Neutrophil (primary cell): ENCODE measurements at regions not wholly inside any gene's neighbourhood (a gene's known extent, or its start where the extent isn't known, plus 50 kb on each side); places are given as distances from the start of the nearest gene placed in this dataset.

Source experiments
- H3K27ac ChIP-seq: fragments of 200-600 bp; sonication (generic); 2 replicates; pipeline ENCODE4 v1.5.1; 2016; ENCODE audit warnings: mild to moderate bottlenecking, moderate library complexity
- H3K27me3 ChIP-seq: fragments of 200-600 bp; sonication (generic); 2 replicates; pipeline ENCODE4 v1.6.0; 2016; ENCODE audit warnings: mild to moderate bottlenecking
- H3K36me3 ChIP-seq: fragments of 200-600 bp; sonication (generic); 2 replicates; pipeline ENCODE4 v1.5.1; 2017
- H3K4me1 ChIP-seq, 2 experiments: fragments of 200-600 bp in 1 of 2; sonication (generic) in 1 of 2; 1 replicate in 1 of 2; 2 replicates in 1 of 2; pipeline versions ENCODE4 v1.5.1 to v1.6.1; 2013 to 2016; ENCODE audit warnings: low read depth in 1 of 2, low read length in 1 of 2, mild to moderate bottlenecking in 1 of 2, moderate library complexity in 1 of 2; ENCODE audit not compliant: control insufficient read depth in 1 of 2, insufficient read depth in 1 of 2
- H3K4me3 ChIP-seq, 2 experiments: fragments of 200-600 bp in 1 of 2; sonication (generic) in 1 of 2; 1 replicate in 1 of 2; 2 replicates in 1 of 2; pipeline ENCODE4 v1.5.1; 2013 to 2016; ENCODE audit warnings: low read depth in 1 of 2, low read length in 1 of 2, mild to moderate bottlenecking in 1 of 2, moderate library complexity in 1 of 2
- H3K9me3 ChIP-seq: fragments of 200-600 bp; sonication (generic); 2 replicates; pipeline ENCODE4 v1.5.1; 2016
- TF ChIP-seq, protein P1 (sequence below): fragments of 200-600 bp; sonication (generic); IDR thresholded peaks from 2 replicates; pipeline ENCODE4 v1.5.1; 2016; ENCODE audit warnings: antibody characterized with exemption

DNA sequence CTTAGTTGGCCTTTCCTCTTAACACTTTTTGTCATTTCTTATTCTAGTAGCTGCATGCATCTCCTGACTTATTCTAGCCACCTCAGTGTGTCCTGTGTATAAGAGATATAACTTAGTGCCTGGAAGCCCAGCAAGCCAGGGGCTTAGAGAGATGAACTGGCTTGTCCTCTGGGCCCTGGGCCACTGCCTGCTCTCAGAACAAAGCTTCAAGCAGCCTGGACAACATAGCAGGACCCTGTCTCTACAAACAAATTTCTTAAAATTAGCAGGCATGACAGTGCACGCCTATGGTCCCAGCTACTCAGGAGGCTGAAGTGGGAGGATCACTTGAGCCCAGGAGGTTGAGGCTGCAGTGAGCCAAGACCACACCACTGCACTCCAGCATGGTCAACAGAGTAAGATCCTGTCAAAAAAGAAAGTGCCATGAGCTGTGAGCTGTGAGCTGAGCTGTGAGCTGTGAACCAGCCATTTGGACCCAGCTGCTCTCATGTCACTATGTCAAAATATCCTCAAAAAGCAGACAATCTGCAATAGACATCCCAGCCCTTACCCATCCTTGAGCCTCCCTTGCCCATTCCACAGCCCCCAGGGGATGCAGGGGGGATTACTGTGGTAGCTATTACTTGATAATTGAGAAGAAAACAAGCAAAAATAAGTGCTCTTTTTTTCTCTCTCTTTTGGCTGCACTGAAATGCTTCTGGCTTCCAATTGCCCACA lies 174.5 kb downstream of the OPA1 start:
- Histone ChIP-seq H3K4me1 (no peaks in the 10 kb centered on the region), H3K36me3 (no peaks in the 10 kb centered on the region), H3K9me3 (no peaks in the 10 kb centered on the region), H3K4me3 (no peak overlapping the region), H3K27ac (no peak overlapping the region), H3K27me3 (peaks cover 2% of the 10 kb centered on the region)
- TF ChIP-seq, protein P1, sequence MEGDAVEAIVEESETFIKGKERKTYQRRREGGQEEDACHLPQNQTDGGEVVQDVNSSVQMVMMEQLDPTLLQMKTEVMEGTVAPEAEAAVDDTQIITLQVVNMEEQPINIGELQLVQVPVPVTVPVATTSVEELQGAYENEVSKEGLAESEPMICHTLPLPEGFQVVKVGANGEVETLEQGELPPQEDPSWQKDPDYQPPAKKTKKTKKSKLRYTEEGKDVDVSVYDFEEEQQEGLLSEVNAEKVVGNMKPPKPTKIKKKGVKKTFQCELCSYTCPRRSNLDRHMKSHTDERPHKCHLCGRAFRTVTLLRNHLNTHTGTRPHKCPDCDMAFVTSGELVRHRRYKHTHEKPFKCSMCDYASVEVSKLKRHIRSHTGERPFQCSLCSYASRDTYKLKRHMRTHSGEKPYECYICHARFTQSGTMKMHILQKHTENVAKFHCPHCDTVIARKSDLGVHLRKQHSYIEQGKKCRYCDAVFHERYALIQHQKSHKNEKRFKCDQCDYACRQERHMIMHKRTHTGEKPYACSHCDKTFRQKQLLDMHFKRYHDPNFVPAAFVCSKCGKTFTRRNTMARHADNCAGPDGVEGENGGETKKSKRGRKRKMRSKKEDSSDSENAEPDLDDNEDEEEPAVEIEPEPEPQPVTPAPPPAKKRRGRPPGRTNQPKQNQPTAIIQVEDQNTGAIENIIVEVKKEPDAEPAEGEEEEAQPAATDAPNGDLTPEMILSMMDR = no peak

DNA sequence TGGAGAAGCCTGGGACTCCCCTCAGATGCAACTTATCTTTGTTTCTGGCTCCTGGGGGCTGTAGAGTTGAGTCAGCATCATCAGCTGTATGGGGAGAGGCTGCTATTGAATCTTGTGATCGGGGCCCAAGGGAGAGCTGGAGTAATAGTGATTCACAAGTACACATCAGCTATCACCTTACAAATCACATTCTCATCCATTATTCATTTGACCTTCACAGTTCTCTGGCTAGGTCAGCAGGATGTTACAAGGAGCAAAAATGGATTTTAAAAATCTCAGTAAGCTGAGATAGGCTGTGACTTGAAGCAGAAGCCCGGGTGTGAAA lies 175.0 kb downstream of the OPA1 start:
- no peaks in the 10 kb centered on the region for H3K4me1 ChIP-seq
- no peaks in the 10 kb centered on the region for H3K9me3 ChIP-seq
- H3K27me3 ChIP-seq = peaks cover 8% of the 10 kb centered on the region
- no peak overlapping the region for H3K4me3 ChIP-seq
- no peak overlapping the region for H3K27ac ChIP-seq
- TF ChIP-seq, protein P1 = no peak
- no peaks in the 10 kb centered on the region for H3K36me3 ChIP-seq

DNA sequence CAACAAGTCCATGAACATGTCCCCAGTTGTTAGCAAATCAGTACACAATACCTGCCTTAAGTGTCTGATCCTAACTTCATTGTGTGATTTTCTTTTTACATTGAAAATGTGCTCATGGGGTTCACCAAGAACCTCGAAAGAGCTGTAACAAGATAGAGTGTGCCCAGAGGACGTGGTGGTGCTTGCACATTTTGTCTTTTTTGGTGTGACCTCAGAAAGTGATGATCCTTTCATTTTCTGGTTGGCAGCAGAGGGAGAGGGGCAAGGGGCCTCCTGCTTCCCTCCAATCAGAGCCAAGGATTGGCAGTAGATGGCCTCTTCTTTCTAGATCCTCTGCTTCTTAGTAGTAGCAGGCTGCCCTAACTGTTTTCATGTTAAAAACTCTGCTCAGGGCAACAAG lies 176.4 kb downstream of the OPA1 start:
- H3K4me3 ChIP-seq = no peak overlapping the region
- H3K27me3 ChIP-seq = peaks cover 22% of the 10 kb centered on the region
- H3K36me3 ChIP-seq = no peaks in the 10 kb centered on the region
- no peaks in the 10 kb centered on the region for H3K9me3 ChIP-seq
- no peak overlapping the region for H3K27ac ChIP-seq
- TF ChIP-seq, protein P1 = no peak
- H3K4me1 ChIP-seq = no peaks in the 10 kb centered on the region

DNA sequence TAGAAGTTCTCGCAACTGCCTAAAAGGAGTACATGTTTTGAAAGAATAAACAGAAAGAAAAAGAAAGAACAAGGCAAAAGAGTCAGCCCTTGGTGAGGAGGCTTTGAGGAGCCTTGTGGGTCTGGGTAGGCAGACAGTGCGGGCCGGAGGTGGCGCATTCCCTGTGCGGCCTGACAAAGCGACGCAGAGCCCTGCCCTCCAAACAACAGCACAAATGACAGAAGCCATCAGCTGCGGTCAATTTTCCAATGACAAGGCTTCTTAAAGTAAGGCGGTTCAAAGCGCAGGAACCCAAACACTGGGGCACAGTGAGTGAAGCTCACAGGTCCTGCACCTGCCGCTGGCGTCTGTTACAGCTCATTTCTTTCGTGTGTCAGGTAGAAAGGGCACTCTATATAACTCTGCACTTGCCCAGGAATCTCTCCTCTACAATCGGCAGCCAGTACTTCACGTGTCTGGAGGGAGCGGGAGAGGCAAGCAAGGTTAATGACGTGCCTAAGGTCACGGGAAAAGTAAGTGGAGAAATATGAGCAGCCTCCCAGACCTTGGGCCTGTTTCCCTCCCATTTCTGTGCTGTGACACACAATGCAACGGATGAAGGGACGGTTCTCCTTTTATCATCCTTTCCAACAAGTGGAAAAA lies 178.1 kb downstream of the OPA1 start:
- Histone ChIP-seq H3K9me3 (no peaks in the 10 kb centered on the region), H3K27ac (no peak overlapping the region), H3K4me3 (no peak overlapping the region), H3K4me1 (no peaks in the 10 kb centered on the region), H3K36me3 (no peaks in the 10 kb centered on the region), H3K27me3 (peaks cover 39% of the 10 kb centered on the region)
- TF ChIP-seq, protein P1 = no peak

DNA sequence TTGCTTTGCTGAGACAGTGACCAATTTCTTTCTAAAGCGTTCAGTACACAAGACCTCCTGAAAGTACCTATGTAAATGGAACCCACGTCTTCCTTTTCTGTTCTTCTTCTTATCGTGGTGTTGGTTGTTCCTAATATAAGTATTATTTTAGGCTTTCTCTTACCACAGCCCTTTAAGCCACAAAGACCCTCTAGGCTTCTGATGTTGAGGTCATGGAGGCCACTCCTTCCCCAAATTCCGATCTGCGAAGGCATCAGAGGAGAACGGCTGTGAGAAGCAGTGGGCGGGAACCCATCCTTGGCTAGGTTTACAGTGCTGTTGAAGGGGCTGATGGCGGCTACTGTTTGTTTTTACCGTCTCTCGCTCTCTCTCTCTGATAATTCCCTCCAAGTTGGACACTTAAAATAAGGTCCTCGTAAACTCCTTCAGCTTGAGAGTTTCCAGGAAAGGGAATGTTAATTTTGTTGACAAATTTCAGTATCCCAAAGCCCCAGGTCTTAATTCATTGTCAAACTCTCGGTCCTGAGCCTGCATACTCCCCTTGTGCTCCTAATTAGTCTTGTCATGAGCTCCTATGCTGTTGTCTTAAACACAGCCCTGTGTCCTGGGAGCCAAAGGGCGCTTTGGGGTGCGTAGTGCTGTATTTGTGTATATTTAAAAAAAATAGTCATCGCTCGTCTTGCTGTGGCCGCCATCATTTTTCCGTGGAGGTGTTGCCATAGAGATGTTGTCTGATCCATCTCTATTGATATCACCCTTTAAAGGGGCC lies 178.8 kb downstream of the OPA1 start:
- Histone ChIP-seq H3K36me3 (no peaks in the 10 kb centered on the region), H3K4me3 (no peak overlapping the region)
- TF ChIP-seq, protein P1 = no peak

More for the DNA sequence above, 178.8 kb downstream of the OPA1 start:
- Histone ChIP-seq H3K9me3 (no peaks in the 10 kb centered on the region), H3K4me1 (no peaks in the 10 kb centered on the region), H3K27me3 (peaks cover 46% of the 10 kb centered on the region), H3K27ac (no peak overlapping the region)
